Kidney epithelial cell (primary cell): ENCODE measurements at regions not wholly inside any gene's neighbourhood (a gene's known extent, or its start where the extent isn't known, plus 50 kb on each side); places are given as distances from the start of the nearest gene placed in this dataset.

Experiments used
- DNase-seq: peaks from one replicate; pipeline ENCODE4 v3.0.0-alpha.2; 2010; ENCODE audit warnings: low read depth
- H3K27me3 ChIP-seq: 2 replicates; pipeline ENCODE4 v1.6.0; 2011; ENCODE audit warnings: low read length; ENCODE audit not compliant: control insufficient read depth, insufficient read depth
- H3K36me3 ChIP-seq: 2 replicates; pipeline ENCODE4 v1.5.1; 2011; ENCODE audit warnings: low read length; ENCODE audit not compliant: control insufficient read depth, insufficient read depth
- H3K4me3 ChIP-seq: 2 replicates; pipeline ENCODE4 v1.5.1; 2011; ENCODE audit warnings: low read depth, mild to moderate bottlenecking, control low read depth, low read length
- CTCF ChIP-seq: IDR thresholded peaks from 2 replicates; pipeline ENCODE4 v1.5.1; 2011; ENCODE audit warnings: mild to moderate bottlenecking, moderate library complexity, low read length, control low read depth, inconsistent platforms; ENCODE audit not compliant: insufficient read depth, poor library complexity, severe bottlenecking

- DNase-seq: no peak
- Histone ChIP-seq H3K27me3 (no peaks in the 10 kb centered on the region), H3K4me3 (no peak overlapping the region), H3K36me3 (no peaks in the 10 kb centered on the region)
- no peak for TF ChIP-seq CTCF
These were observed 360.8 kb downstream of the CRPPA start for GRCh38 chr7:16060502-16060901.

GRCh38 chr7:16055263-16055976, 365.9 kb downstream of the CRPPA start:
- Histone ChIP-seq H3K4me3 (no peak overlapping the region), H3K27me3 (no peaks in the 10 kb centered on the region), H3K36me3 (no peaks in the 10 kb centered on the region)
- no peak for TF ChIP-seq CTCF
- no peak for DNase-seq

- Histone ChIP-seq H3K36me3 (no peaks in the 10 kb centered on the region), H3K27me3 (no peaks in the 10 kb centered on the region), H3K4me3 (no peak overlapping the region)
- DNase-seq: no peak
- no peak for TF ChIP-seq CTCF
These were observed 365.2 kb upstream of the MEOX2 start for GRCh38 chr7:16051561-16052255.

- no peaks in the 10 kb centered on the region for H3K36me3 ChIP-seq
- TF ChIP-seq CTCF: no peak
- H3K4me3 ChIP-seq: no peak overlapping the region
- DNase-seq: no peak
- H3K27me3 ChIP-seq: no peaks in the 10 kb centered on the region
These were observed 359.6 kb upstream of the MEOX2 start for GRCh38 chr7:16046041-16046440.

- Histone ChIP-seq H3K36me3 (no peaks in the 10 kb centered on the region), H3K27me3 (no peaks in the 10 kb centered on the region), H3K4me3 (no peak overlapping the region)
- DNase-seq: no peak
- no peak for TF ChIP-seq CTCF
These were observed 358.8 kb upstream of the MEOX2 start for GRCh38 chr7:16045296-16045695.
